T-cell (primary cell): ENCODE measurements at regions not wholly inside any gene's neighbourhood (a gene's known extent, or its start where the extent isn't known, plus 50 kb on each side); places are given as distances from the start of the nearest gene placed in this dataset.

ENCODE experiments used
- ATAC-seq, 4 experiments: fragments of 200-7000 bp in 3 of 4; fragments of 150-1000 bp in 1 of 4; cut with Tn5 transposase; replicated peaks in 1 of 4; 1 replicate in 3 of 4; 2 replicates in 1 of 4; pipeline ENCODE4 v1.10.0; 2021; ENCODE audit warnings: moderate library complexity in 3 of 4, mild to moderate bottlenecking in 2 of 4, moderate number of reproducible peaks in 1 of 4
- CTCF ChIA-PET, 2 donors: fragments of 300-600 bp; sonication (Branson Sonifier 250); formaldehyde crosslinking; loops; one replicate each; lab custom pipeline; 2022; ENCODE audit warnings: antibody characterized with exemption in 2 of 2; lab: Charles Lee
- POLR2A ChIA-PET, 2 donors: fragments of 300-600 bp; sonication (Branson Sonifier 250); formaldehyde crosslinking; loops; one replicate each; lab custom pipeline; 2022; ENCODE audit warnings: antibody characterized with exemption in 2 of 2; lab: Charles Lee
- DNase-seq, 35 experiments: peaks; one replicate each; pipeline versions ENCODE4 v3.0.0 to v3.0.0-alpha.2; 2013 to 2023
- H3K27ac ChIP-seq: one replicate; pipeline ENCODE4 v1.5.1; 2013; ENCODE audit warnings: low read length
- H3K27me3 ChIP-seq, 2 experiments: replicated peaks in 1 of 2; 1 replicate in 1 of 2; 2 replicates in 1 of 2; pipeline versions ENCODE4 v1.6.1 to v1.7.0; 2013; ENCODE audit warnings: low read length in 1 of 2, mixed read lengths in 1 of 2; ENCODE audit not compliant: control insufficient read depth in 2 of 2, insufficient read depth in 2 of 2; ENCODE audit errors: extremely low read depth in 1 of 2
- H3K36me3 ChIP-seq, 2 donors: 1 replicate in 1 of 2; 2 replicates in 1 of 2; pipeline versions ENCODE4 v1.6.1 to v1.7.0; 2013; ENCODE audit warnings: low read length in 1 of 2; ENCODE audit not compliant: control insufficient read depth in 2 of 2, insufficient read depth in 1 of 2; ENCODE audit errors: extremely low read depth in 1 of 2
- H3K4me1 ChIP-seq, 2 experiments: 1 replicate in 1 of 2; 2 replicates in 1 of 2; pipeline versions ENCODE4 v1.6.1 to v1.7.0; 2013; ENCODE audit warnings: low read length in 2 of 2, mixed read lengths in 1 of 2; ENCODE audit not compliant: insufficient read depth in 2 of 2, control insufficient read depth in 1 of 2; ENCODE audit errors: extremely low read depth in 1 of 2
- H3K4me3 ChIP-seq, 2 donors: 1 replicate in 1 of 2; 2 replicates in 1 of 2; pipeline versions ENCODE4 v1.5.1 to v1.7.0; 2013; ENCODE audit warnings: mild to moderate bottlenecking in 2 of 2, low read length in 1 of 2, moderate library complexity in 1 of 2; ENCODE audit not compliant: control insufficient read depth in 1 of 2; ENCODE audit errors: extremely low read depth in 1 of 2
- H3K9me3 ChIP-seq: 2 replicates; pipeline ENCODE4 v1.7.0; 2013
- H3K27ac Mint-ChIP-seq, 2 donors: one replicate each; pipeline ENCODE4 v1.8.0; 2020 to 2021; ENCODE audit warnings: mild to moderate bottlenecking in 2 of 2, mixed read lengths in 2 of 2
- H3K27me3 Mint-ChIP-seq, 2 donors: one replicate each; pipeline ENCODE4 v1.8.0; 2021 to 2022; ENCODE audit warnings: mixed read lengths in 2 of 2
- H3K36me3 Mint-ChIP-seq: one replicate; pipeline ENCODE4 v1.8.0; 2021; ENCODE audit warnings: mixed read lengths
- H3K4me1 Mint-ChIP-seq, 3 donors: one replicate each; pipeline ENCODE4 v1.8.0; 2020 to 2022; ENCODE audit warnings: mixed read lengths in 3 of 3, mild to moderate bottlenecking in 1 of 3
- H3K4me3 Mint-ChIP-seq, 3 donors: one replicate each; pipeline ENCODE4 v1.8.0; 2020 to 2022; ENCODE audit warnings: mild to moderate bottlenecking in 3 of 3, mixed read lengths in 3 of 3, moderate library complexity in 3 of 3
- H3K9me3 Mint-ChIP-seq, 3 donors: one replicate each; pipeline ENCODE4 v1.8.0; 2020 to 2022; ENCODE audit warnings: mixed read lengths in 3 of 3
- WGBS: methylation state at CpG from one replicate; pipeline ENCODE4 v1.1.5; 2013; ENCODE audit warnings: missing lambda C conversion rate; ENCODE audit not compliant: insufficient coverage; 5-methylcytosine and 5-hydroxymethylcytosine counted together

GRCh38 chr7:85587785-85588184 lies 400.9 kb upstream of the SEMA3D start:
- no peaks in the 10 kb centered on the region for H3K27me3 ChIP-seq
- no peaks in the 10 kb centered on the region for H3K4me1 Mint-ChIP-seq
- peaks cover 0 to 4% (median 3%) of the 10 kb centered on the region in 3 donors for H3K9me3 Mint-ChIP-seq
- no peaks in the 10 kb centered on the region for H3K36me3 ChIP-seq
- H3K4me3 Mint-ChIP-seq = no peak overlapping the region
- ChIA-PET POLR2A (no interaction called here), CTCF (interaction anchor here in 1 of 2 donors (0.6 kb wide), 2 partner anchors 244 to 1652 kb away, joined by 3 to 10 read pairs; no protein-coding TSS in a partner anchor)
- ATAC-seq = no peak
- no peaks in the 10 kb centered on the region for H3K4me1 ChIP-seq
- no peak overlapping the region for H3K27ac Mint-ChIP-seq
- no peaks in the 10 kb centered on the region for H3K36me3 Mint-ChIP-seq
- no peak overlapping the region for H3K27ac ChIP-seq
- H3K4me3 ChIP-seq = no peak overlapping the region
- H3K27me3 Mint-ChIP-seq = no peaks in the 10 kb centered on the region
- no peak for DNase-seq
- H3K9me3 ChIP-seq = no peaks in the 10 kb centered on the region

GRCh38 chr7:85586091-85586490 lies 399.2 kb upstream of the SEMA3D start:
- Mint-ChIP-seq H3K27ac (no peak overlapping the region), H3K4me3 (no peak overlapping the region), H3K36me3 (no peaks in the 10 kb centered on the region), H3K9me3 (peaks cover 0 to 3% (median 0%) of the 10 kb centered on the region in 3 donors), H3K4me1 (no peaks in the 10 kb centered on the region), H3K27me3 (no peaks in the 10 kb centered on the region)
- ATAC-seq = no peak
- ChIA-PET CTCF (no interaction called here), POLR2A (no interaction called here)
- H3K4me3 ChIP-seq = no peak overlapping the region
- no peaks in the 10 kb centered on the region for H3K4me1 ChIP-seq
- no peak for DNase-seq
- no CpG with 5 or more reads among the region's 3 CpGs for WGBS
- H3K9me3 ChIP-seq = no peaks in the 10 kb centered on the region
- H3K27ac ChIP-seq = no peak overlapping the region
- no peaks in the 10 kb centered on the region for H3K27me3 ChIP-seq
- H3K36me3 ChIP-seq = no peaks in the 10 kb centered on the region

GRCh38 chr7:85583131-85583953 lies 396.5 kb upstream of the SEMA3D start:
- H3K4me3 ChIP-seq = no peak overlapping the region
- WGBS = no CpG with 5 or more reads among the region's 6 CpGs
- no peaks in the 10 kb centered on the region for H3K9me3 Mint-ChIP-seq
- no peak overlapping the region for H3K27ac ChIP-seq
- no peaks in the 10 kb centered on the region for H3K27me3 ChIP-seq
- H3K36me3 ChIP-seq = no peaks in the 10 kb centered on the region
- H3K9me3 ChIP-seq = no peaks in the 10 kb centered on the region
- no peak overlapping the region for H3K4me3 Mint-ChIP-seq
- no peaks in the 10 kb centered on the region for H3K36me3 Mint-ChIP-seq
- CTCF ChIA-PET = no interaction called here
- no peaks in the 10 kb centered on the region for H3K4me1 Mint-ChIP-seq
- DNase-seq = no peak
- POLR2A ChIA-PET = no interaction called here
- no peaks in the 10 kb centered on the region for H3K4me1 ChIP-seq
- no peak overlapping the region for H3K27ac Mint-ChIP-seq
- ATAC-seq = no peak
- H3K27me3 Mint-ChIP-seq = no peaks in the 10 kb centered on the region

- H3K4me1 ChIP-seq = no peaks in the 10 kb centered on the region
- CTCF ChIA-PET = no interaction called here
- no peak for ATAC-seq
- Mint-ChIP-seq H3K36me3 (no peaks in the 10 kb centered on the region), H3K27me3 (no peaks in the 10 kb centered on the region), H3K4me3 (no peak overlapping the region), H3K27ac (no peak overlapping the region), H3K4me1 (no peaks in the 10 kb centered on the region), H3K9me3 (no peaks in the 10 kb centered on the region)
- POLR2A ChIA-PET = no interaction called here
- H3K4me3 ChIP-seq = no peak overlapping the region
- no peak for DNase-seq
- H3K36me3 ChIP-seq = no peaks in the 10 kb centered on the region
- H3K27me3 ChIP-seq = no peaks in the 10 kb centered on the region
- no peaks in the 10 kb centered on the region for H3K9me3 ChIP-seq
- no CpG with 5 or more reads among the region's 4 CpGs for WGBS
- no peak overlapping the region for H3K27ac ChIP-seq
Observed at GRCh38 chr7:85573844-85574243, 387.0 kb upstream of the SEMA3D start.

GRCh38 chr7:85573346-85573745 lies 386.5 kb upstream of the SEMA3D start:
- Mint-ChIP-seq H3K27me3 (no peaks in the 10 kb centered on the region), H3K4me3 (no peak overlapping the region), H3K27ac (no peak overlapping the region), H3K9me3 (no peaks in the 10 kb centered on the region), H3K4me1 (no peaks in the 10 kb centered on the region), H3K36me3 (no peaks in the 10 kb centered on the region)
- H3K4me1 ChIP-seq = no peaks in the 10 kb centered on the region
- ATAC-seq (no peak), DNase-seq (no peak)
- POLR2A ChIA-PET = no interaction called here
- H3K4me3 ChIP-seq = no peak overlapping the region
- H3K27ac ChIP-seq = no peak overlapping the region
- no peaks in the 10 kb centered on the region for H3K9me3 ChIP-seq
- CTCF ChIA-PET = no interaction called here
- no peaks in the 10 kb centered on the region for H3K27me3 ChIP-seq
- H3K36me3 ChIP-seq = no peaks in the 10 kb centered on the region
- WGBS = no CpG with 5 or more reads among the region's 3 CpGs

- no peaks in the 10 kb centered on the region for H3K4me1 ChIP-seq
- H3K27ac ChIP-seq = no peak overlapping the region
- no peaks in the 10 kb centered on the region for H3K27me3 ChIP-seq
- Mint-ChIP-seq H3K27me3 (no peaks in the 10 kb centered on the region), H3K4me3 (no peak overlapping the region), H3K4me1 (no peaks in the 10 kb centered on the region), H3K9me3 (peaks cover 0 to 8% (median 2%) of the 10 kb centered on the region in 3 donors), H3K36me3 (no peaks in the 10 kb centered on the region), H3K27ac (no peak overlapping the region)
- H3K36me3 ChIP-seq = no peaks in the 10 kb centered on the region
- WGBS = 100% methylated on average over 1 of the region's 1 CpG
- POLR2A ChIA-PET = no interaction called here
- no peaks in the 10 kb centered on the region for H3K9me3 ChIP-seq
- DNase-seq (no peak), ATAC-seq (no peak)
- CTCF ChIA-PET = no interaction called here
- no peak overlapping the region for H3K4me3 ChIP-seq
Observed at GRCh38 chr7:85570898-85571297, 384.0 kb upstream of the SEMA3D start.

GRCh38 chr7:85567983-85568382 lies 381.1 kb upstream of the SEMA3D start:
- Mint-ChIP-seq H3K36me3 (no peaks in the 10 kb centered on the region), H3K27ac (no peak overlapping the region), H3K27me3 (no peaks in the 10 kb centered on the region), H3K9me3 (peaks cover 0 to 8% (median 2%) of the 10 kb centered on the region in 3 donors), H3K4me3 (no peak overlapping the region), H3K4me1 (no peaks in the 10 kb centered on the region)
- H3K36me3 ChIP-seq = no peaks in the 10 kb centered on the region
- ChIA-PET POLR2A (no interaction called here), CTCF (no interaction called here)
- no peaks in the 10 kb centered on the region for H3K4me1 ChIP-seq
- no peak for DNase-seq
- no peak for ATAC-seq
- H3K27ac ChIP-seq = no peak overlapping the region
- no peaks in the 10 kb centered on the region for H3K27me3 ChIP-seq
- H3K9me3 ChIP-seq = no peaks in the 10 kb centered on the region
- H3K4me3 ChIP-seq = no peak overlapping the region
